ENCODE measurements at regions not wholly inside any gene's neighbourhood (a gene's known extent, or its start where the extent isn't known, plus 50 kb on each side); places are given as distances from the start of the nearest gene placed in this dataset.
"Not testable (repeated sequence)": the region's sequence is repeated elsewhere in the genome, so short reads cannot be mapped to it uniquely, and the experiment has no call there.

- not testable (repeated sequence) for TF ChIP-seq CTCF, POLR2A (IDR thresholded peaks at IDR 0.05)
These were observed 915.4 kb downstream of the FOXD4L5 start for GRCh38 chr9:64369644-64370043.

Measured in prostate gland (tissue), 2 donors.